Right forelimb (tissue), 1 donor: ENCODE measurements at regions not wholly inside any gene's neighbourhood (a gene's known extent, or its start where the extent isn't known, plus 50 kb on each side); places are given as distances from the start of the nearest gene placed in this dataset.
"Not testable (repeated sequence)": the region's sequence is repeated elsewhere in the genome, so short reads cannot be mapped to it uniquely, and the experiment has no call there.

Source experiments
- DNase-seq: peaks from one replicate; pipeline ENCODE4 v3.0.0-alpha.2; 2018

DNA sequence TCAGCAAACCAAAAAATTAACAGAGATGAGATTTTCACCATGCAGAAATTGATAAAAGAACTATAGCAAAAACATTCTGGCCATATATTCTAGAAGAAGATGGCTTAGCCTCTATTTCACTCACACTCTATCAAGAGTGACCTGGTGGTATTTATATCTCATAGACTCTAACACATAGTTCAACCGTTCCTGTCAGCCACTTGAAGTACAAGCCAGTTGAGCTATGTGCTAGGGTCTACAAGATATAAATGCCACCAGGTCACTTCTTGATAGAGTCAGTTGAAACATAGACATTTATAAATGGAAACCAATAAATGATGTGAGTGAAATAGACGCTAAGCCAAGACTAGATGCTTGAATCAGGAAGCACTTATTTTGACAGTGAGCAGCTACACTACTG, 836.7 kb upstream of the EPHA5 start:
- DNase-seq = no peak

DNA sequence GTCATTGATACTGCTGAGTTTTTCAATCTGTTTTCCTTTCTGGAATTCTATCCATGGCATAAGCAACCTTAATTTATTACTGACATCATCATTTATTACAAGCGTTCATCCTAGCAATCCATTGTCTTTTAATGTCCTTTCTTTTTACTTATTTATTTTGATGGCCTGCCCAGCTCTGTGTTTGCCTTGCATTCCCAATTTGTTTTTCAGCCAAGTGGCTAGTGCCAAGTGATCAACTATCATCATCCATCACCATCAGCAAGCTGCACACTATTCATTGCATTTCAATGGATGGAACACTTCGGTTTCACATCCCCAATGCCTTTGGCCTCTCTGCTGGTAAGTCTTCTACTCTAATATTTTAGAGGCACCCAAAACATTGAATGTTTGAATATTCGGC, 831.7 kb upstream of the EPHA5 start:
- no peak for DNase-seq

DNA sequence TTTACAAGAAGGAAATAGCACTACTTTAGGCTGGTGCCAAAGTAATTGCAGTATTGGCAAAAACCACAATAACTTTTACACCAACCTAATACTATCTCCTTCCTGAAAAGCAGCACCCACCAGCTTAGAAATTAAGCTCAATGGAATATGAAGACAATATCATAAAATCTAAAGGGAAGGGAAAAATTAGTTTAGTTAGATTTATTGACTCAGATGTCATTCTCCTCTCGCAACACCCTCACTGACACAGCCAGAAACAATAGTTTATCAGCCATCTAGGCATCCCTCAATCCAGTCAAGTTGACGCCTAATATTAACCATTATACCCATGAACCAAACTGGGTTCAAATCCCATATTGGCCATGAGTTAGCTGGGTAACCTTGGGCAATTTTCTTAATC, 820.4 kb upstream of the EPHA5 start:
- no peak for DNase-seq

- no peak for DNase-seq
These were observed 819.6 kb upstream of the EPHA5 start for GRCh38 chr4:66489783-66490452.

GRCh38 chr4:66489370-66489769, 819.1 kb upstream of the EPHA5 start:
- DNase-seq = no peak

DNA sequence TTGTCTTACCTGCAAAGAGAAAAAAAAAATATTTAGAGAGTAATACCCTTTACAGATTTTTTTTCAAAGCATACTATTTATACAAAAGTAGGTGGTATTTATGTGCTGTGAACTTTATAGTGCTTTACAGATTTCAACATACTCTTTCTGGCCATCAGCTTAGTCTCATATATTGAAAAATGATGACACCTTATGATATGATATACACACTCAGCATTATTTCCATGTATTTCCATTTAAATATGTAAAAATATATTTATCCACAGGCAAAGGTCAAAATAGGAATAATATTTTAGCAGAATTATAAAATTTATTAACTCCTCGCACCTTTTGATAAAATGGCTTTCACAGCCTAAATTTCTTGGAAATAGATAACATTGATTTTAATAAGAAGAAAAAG, 815.8 kb upstream of the EPHA5 start:
- DNase-seq = no peak

- DNase-seq = no peak
These were observed 811.9 kb upstream of the EPHA5 start for GRCh38 chr4:66482186-66482585.

DNA sequence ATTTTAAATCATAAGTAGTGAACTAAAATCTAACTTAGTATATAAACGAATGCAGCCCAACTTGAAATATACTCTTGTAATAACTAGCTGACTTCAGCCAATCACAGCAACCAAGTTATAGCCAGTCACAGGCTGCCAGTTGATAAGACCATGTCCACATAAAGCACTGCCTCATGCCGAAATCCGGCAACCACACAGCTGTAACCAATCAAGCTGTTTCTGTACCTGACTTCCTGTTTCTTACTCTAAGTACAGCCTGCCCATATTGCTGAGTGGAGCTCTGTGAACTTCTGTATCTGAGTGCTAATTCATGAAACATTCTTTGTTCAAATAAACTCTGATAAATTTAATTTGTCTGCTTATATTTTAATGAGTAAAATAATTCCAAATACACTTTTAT, 805.3 kb upstream of the EPHA5 start:
- no peak for DNase-seq

- DNase-seq = no peak
These were observed 794.8 kb upstream of the EPHA5 start for GRCh38 chr4:66465111-66465510.

DNA sequence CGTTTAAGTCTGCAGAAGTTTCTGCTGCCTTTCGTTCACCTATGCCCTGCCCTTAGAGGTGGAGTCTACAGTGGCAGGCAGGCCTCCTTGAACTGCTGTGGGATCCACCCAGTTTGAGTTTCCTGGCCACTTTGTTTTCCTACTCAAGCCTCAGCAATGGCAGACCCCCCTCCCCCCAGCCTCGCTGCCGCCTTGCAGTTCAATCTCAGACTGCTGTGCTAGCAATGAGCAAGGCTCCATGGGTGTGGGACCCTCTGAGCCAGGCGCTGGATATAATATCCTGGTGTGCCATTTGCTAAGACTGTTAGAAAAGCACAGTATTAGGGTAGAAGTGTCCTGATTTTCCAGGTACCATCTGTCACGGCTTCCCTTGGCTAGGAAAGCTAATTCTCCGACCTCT, 792.6 kb upstream of the EPHA5 start:
- DNase-seq = not testable (repeated sequence)

DNA sequence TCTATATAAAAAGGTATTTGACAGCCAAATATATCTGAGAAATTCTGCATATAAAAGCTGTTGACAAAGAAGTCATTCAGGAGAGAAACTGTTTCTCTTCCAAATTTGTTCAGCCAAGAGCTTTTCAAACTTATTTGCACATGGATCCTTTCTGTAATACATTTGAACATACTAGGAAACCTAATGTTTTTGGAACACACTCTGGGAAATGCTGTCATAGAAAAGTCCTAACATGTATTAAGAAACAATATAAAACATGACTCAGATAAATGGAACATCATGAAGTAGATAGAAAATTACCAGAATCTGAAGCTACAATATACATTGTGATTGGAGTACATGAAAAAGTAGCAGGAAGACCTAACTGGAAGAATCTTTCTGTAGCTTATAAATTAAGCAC, 781.5 kb upstream of the EPHA5 start:
- DNase-seq = no peak

DNA sequence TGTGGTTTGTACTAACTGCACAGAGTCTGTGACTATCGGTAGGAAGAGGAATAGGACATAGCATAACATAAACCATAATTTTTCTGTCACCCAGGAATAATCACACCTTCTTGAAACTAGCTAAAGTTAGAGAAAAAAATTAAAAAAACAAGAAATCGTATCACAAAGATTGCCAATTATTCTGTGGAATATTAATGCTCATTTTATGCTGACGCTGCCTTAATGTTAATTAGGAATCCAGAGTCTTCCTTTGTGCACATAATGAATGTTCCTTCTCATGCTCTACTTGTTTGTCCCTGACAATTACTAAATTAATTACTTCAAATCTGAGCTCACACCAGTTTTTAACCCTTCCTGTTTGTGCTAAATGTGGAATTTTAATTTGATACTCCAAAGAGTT, 772.7 kb upstream of the EPHA5 start:
- DNase-seq = no peak

GRCh38 chr4:66439508-66439907, 769.2 kb upstream of the EPHA5 start:
- no peak for DNase-seq

DNA sequence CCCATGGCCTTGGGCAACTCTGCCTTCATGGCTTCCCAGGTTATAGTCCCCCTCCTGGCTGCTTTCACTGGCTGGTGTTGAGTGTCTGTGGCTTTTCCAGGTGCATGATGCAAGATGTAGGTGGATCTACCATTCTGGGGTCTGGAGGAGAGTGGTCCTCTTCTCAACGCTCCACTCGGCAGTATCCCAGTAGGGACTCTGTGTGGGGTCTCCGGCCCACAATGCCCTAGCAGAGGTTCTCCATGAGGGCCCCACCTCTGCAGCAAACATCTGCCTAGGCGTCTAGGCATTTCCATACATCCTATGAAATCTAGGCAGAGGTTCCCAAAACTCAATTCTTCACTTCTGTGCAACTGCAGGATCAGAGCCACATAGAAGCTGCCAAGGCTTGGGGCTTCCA, 763.4 kb upstream of the EPHA5 start:
- no peak for DNase-seq

DNA sequence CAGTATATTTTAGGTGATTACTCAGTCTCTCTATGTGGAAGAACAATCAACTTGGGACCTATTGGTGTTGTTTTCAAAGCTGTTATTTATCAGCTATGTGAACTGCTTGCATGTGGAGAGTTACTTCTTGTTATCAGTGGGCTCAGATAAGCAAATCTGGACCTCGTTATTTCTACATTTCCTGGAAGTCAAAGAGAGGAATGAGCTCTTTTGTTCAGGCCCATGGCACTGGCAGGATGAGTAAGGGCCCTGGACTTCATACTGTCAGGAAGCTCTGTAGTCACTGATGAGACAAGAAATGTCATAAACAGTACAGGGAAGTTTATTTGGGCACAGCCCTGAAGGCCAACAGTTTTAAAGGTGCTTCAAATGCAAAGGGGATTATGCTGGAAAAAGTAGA, 760.6 kb upstream of the EPHA5 start:
- no peak for DNase-seq

GRCh38 chr4:66429276-66429675, 759.0 kb upstream of the EPHA5 start:
- no peak for DNase-seq

DNA sequence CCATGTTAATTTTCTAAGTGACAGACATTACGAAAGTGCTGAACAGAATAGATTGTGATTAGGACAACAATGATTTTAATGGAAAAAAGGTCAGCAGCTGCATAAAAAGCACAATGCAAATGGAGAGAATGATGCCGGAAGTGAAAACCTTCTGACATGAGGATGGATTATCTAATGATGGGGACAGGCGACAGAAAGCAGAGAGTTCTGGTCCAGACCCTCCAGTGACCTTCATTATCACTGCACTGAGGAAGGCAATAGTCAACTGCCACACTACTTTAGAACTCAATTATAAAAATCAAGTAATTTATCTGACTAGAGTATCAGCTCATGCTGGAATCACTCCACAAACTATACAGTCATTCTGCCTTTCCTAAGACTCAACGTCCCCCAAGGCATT, 746.1 kb upstream of the EPHA5 start:
- no peak for DNase-seq

DNA sequence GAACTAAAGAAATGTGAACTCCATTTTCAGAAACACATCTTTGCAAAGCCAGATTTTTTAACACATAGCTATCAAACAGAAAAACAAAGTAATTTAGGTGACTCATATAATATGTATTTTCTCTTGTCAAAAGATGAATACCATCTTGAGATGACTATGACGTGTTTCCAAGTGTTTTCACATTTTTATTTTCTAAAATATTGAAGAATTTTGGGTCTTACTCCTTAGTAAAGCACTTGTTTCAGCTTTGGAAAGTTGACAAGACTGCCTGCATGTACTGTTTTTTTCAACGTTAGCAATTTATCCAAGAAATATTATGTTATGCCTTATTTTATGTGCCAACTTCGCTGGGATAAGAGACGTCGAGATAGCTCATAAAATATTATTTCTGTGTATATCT, 733.9 kb upstream of the EPHA5 start:
- no peak for DNase-seq

GRCh38 chr4:66376921-66377320, 706.6 kb upstream of the EPHA5 start:
- DNase-seq = no peak

DNA sequence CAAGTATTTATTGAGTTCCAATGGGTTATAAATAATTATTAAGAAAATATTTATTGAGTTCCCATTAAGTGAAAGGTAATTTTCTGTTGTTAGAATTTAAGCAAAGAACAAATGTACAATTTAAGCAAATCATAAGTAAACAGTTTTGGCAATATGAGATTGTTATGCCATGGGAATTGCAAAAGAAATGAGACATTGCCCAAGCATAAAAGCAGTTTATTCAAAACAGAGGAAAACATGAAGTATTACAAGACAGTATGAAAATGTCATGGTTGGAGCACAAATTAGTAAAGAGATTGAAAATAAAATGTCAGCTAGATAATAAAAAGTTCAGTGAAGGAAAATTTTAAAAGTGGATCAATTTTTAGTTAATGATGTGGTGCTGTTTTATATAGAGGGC, 706.1 kb upstream of the EPHA5 start:
- DNase-seq = no peak

GRCh38 chr4:66373268-66373667, 703.0 kb upstream of the EPHA5 start:
- DNase-seq = no peak

GRCh38 chr4:66372706-66373105, 702.4 kb upstream of the EPHA5 start:
- DNase-seq = no peak

- no peak for DNase-seq
These were observed 696.9 kb upstream of the EPHA5 start for GRCh38 chr4:66367043-66367660.

DNA sequence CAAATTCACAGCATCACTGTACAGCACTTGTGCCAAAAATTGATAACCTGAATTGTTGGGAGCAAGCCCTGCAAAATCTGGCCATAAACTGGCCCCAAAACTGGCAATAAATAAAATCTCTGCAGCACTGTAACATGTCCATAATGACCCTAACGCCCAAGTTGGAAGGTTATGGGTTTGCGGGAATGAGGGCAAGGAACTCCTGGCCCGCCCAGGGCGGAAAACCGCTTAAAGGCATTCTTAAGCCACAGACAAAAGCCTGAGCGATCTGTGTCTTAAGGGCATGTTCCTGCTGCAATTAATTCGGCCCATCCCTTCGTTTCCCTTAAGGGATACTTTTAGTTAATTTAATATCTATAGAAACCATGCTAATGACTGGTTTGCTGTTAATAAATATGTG, 690.1 kb upstream of the EPHA5 start:
- DNase-seq = not testable (repeated sequence)

DNA sequence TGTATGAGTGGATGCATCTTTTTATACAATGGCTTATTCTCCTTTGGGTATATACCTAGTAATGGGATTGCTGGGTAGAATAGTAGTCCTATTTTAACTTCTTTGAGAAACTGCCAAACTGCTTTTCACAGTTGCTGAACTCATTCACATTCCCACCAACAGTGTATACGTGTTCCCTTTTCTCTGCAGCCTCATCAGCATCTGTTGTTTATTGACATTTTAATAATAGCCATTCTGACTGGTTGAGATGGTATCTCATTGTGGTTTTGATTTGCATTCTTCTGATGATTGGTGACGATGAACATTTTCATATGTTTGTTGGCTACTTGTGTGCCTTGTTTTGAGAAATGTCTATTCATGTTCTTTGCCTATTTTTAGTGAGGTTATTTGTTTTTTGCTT, 687.0 kb upstream of the EPHA5 start:
- no peak for DNase-seq
